ENCODE measurements at regions not wholly inside any gene's neighbourhood (a gene's known extent, or its start where the extent isn't known, plus 50 kb on each side); places are given as distances from the start of the nearest gene placed in this dataset.

DNA sequence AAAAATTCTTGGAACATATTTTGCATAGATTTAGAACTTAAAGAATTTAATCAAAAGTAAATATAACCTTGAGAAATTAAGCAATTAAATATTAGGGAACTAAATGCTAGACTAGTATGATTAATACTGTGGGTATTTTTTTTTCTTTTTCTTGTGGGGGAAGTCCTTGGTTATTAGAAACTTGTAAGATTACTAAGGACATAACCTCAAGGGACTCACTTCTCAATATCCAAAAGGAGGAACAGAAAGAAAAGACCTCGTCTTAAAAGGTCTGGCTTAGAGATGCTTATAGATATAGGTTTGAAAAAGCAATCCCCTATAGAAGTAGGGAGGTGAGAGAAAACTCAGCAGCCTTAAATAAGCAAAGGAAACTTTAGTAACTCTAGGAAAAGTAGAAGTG is 368.5 kb downstream of the INSC start:
- H3K4me1 Mint-ChIP-seq (ENCODE audit: low read depth, unreplicated experiment) = no peaks in the 10 kb centered on the region
- H3K4me3 Mint-ChIP-seq (ENCODE audit: unreplicated experiment) = no peak overlapping the region
- no peaks in the 10 kb centered on the region for H3K27me3 Mint-ChIP-seq (ENCODE audit: unreplicated experiment)
- DNase-seq = no peak
- TF ChIP-seq, protein P1, sequence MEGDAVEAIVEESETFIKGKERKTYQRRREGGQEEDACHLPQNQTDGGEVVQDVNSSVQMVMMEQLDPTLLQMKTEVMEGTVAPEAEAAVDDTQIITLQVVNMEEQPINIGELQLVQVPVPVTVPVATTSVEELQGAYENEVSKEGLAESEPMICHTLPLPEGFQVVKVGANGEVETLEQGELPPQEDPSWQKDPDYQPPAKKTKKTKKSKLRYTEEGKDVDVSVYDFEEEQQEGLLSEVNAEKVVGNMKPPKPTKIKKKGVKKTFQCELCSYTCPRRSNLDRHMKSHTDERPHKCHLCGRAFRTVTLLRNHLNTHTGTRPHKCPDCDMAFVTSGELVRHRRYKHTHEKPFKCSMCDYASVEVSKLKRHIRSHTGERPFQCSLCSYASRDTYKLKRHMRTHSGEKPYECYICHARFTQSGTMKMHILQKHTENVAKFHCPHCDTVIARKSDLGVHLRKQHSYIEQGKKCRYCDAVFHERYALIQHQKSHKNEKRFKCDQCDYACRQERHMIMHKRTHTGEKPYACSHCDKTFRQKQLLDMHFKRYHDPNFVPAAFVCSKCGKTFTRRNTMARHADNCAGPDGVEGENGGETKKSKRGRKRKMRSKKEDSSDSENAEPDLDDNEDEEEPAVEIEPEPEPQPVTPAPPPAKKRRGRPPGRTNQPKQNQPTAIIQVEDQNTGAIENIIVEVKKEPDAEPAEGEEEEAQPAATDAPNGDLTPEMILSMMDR (IDR thresholded peaks at IDR 0.05; ENCODE audit: partially characterized antibody, unreplicated experiment) = no peak
- H3K9me3 Mint-ChIP-seq (ENCODE audit: unreplicated experiment) = no peaks in the 10 kb centered on the region
- H3K27ac Mint-ChIP-seq (ENCODE audit: unreplicated experiment) = no peak overlapping the region
- H3K36me3 Mint-ChIP-seq (ENCODE audit: unreplicated experiment) = no peaks in the 10 kb centered on the region

DNA sequence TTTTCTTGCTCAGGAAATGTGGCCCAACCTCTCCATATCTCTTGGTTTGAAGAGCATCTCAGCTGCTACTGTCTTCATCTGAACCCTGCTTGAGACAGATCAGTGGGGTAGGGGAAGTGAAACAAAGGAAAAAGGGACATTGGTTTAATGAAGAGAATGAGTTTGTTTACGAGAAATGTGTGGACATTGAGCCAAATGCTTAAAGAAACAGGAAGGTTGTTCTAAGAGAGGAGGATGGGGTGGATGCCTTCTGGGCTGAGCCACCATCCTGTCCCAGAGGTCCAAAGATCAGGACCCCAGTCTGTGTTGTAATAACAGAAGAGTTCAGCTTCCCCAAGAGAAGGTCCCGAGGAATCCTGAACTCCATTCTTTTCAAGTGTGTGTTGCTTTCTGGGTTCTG is 369.7 kb downstream of the INSC start:
- Mint-ChIP-seq H3K9me3 (ENCODE audit: unreplicated experiment) (no peaks in the 10 kb centered on the region), H3K36me3 (ENCODE audit: unreplicated experiment) (no peaks in the 10 kb centered on the region), H3K4me3 (ENCODE audit: unreplicated experiment) (no peak overlapping the region), H3K27me3 (ENCODE audit: unreplicated experiment) (no peaks in the 10 kb centered on the region), H3K4me1 (ENCODE audit: low read depth, unreplicated experiment) (no peaks in the 10 kb centered on the region), H3K27ac (ENCODE audit: unreplicated experiment) (no peak overlapping the region)
- TF ChIP-seq, protein P1 (IDR thresholded peaks at IDR 0.05; ENCODE audit: partially characterized antibody, unreplicated experiment) = no peak
- no peak for DNase-seq

DNA sequence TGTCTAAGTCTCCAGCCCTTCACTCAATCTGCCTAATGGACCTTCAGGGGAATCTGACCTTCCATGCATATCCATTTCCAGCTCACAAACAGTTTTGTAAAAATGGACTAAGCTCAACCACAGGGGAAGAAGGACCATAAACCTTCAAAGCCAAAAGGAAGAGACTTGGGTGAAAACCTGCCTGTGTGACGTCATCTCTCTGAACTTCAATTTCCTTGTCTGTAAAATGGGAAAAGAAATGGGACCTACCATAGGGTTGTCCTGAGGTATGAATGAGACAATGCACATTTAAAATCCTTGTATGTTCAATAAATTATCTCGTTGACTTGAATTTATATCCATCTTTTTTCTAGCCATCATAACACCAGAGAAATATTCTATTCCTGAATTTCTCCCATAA is 370.7 kb downstream of the INSC start:
- H3K27ac Mint-ChIP-seq (ENCODE audit: unreplicated experiment) = no peak overlapping the region
- no peaks in the 10 kb centered on the region for H3K4me1 Mint-ChIP-seq (ENCODE audit: low read depth, unreplicated experiment)
- H3K27me3 Mint-ChIP-seq (ENCODE audit: unreplicated experiment) = no peaks in the 10 kb centered on the region
- no peak overlapping the region for H3K4me3 Mint-ChIP-seq (ENCODE audit: unreplicated experiment)
- no peaks in the 10 kb centered on the region for H3K36me3 Mint-ChIP-seq (ENCODE audit: unreplicated experiment)
- TF ChIP-seq, protein P1 (IDR thresholded peaks at IDR 0.05; ENCODE audit: partially characterized antibody, unreplicated experiment) = no peak
- H3K9me3 Mint-ChIP-seq (ENCODE audit: unreplicated experiment) = no peaks in the 10 kb centered on the region
- no peak for DNase-seq

DNA sequence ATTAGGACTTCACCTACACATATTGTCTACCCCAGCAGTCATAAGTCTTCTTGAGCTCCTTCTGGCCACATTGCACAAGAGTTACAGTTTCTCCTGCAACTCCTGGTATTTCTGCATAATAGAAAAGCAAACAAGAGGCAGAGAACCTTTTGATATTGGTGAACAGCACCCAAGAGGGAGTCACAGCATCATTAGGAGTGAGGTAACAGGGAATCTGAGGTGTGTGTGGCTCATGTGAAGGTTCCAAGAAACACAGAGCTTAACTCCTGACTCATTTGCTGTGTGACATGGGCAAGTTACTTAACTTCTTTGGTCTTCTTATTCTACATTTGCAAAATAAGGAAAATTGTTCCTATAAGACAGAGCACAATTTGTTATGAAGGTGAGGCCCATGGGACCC is 374.6 kb downstream of the INSC start:
- TF ChIP-seq, protein P1 (IDR thresholded peaks at IDR 0.05; ENCODE audit: partially characterized antibody, unreplicated experiment) = no peak
- Mint-ChIP-seq H3K36me3 (ENCODE audit: unreplicated experiment) (no peaks in the 10 kb centered on the region), H3K27ac (ENCODE audit: unreplicated experiment) (no peak overlapping the region), H3K4me3 (ENCODE audit: unreplicated experiment) (no peak overlapping the region), H3K27me3 (ENCODE audit: unreplicated experiment) (no peaks in the 10 kb centered on the region), H3K4me1 (ENCODE audit: low read depth, unreplicated experiment) (no peaks in the 10 kb centered on the region), H3K9me3 (ENCODE audit: unreplicated experiment) (no peaks in the 10 kb centered on the region)
- no peak for DNase-seq

DNA sequence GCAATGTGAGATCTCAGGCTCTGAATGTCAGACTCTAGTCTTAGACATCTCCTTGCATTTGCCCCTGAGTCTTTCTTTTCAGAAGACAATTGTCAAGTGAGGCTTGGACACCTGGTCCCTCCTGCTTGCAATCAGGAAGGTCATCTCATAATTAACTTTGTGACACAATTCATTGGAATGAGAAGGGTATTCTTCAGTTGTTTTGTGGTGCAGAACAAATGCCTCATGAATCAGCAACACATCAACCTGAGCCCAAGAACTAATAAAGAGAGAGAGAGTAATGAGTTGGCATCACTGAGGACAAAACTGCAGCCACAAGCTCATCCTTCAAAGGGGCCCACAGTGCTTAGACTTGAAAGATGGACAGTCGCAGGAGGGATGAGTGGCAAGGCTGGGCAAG is 375.8 kb downstream of the INSC start:
- Mint-ChIP-seq H3K27me3 (ENCODE audit: unreplicated experiment) (no peaks in the 10 kb centered on the region), H3K9me3 (ENCODE audit: unreplicated experiment) (no peaks in the 10 kb centered on the region), H3K4me1 (ENCODE audit: low read depth, unreplicated experiment) (no peaks in the 10 kb centered on the region), H3K4me3 (ENCODE audit: unreplicated experiment) (no peak overlapping the region), H3K27ac (ENCODE audit: unreplicated experiment) (no peak overlapping the region), H3K36me3 (ENCODE audit: unreplicated experiment) (no peaks in the 10 kb centered on the region)
- no peak for DNase-seq
- TF ChIP-seq, protein P1 (IDR thresholded peaks at IDR 0.05; ENCODE audit: partially characterized antibody, unreplicated experiment) = no peak

Measured in glutamatergic neuron (in vitro differentiated cells).